ENCODE measurements at regions not wholly inside any gene's neighbourhood (a gene's known extent, or its start where the extent isn't known, plus 50 kb on each side); places are given as distances from the start of the nearest gene placed in this dataset.

GRCh38 chr4:11608992-11609391 lies 180.3 kb upstream of the HS3ST1 start:
- Histone ChIP-seq H3K9ac (ENCODE audit: insufficient read length, low read depth) (no peak overlapping the region), H3K36me3 (ENCODE audit: insufficient read depth, insufficient read length, low read length) (no peaks in the 10 kb centered on the region), H3K27me3 (ENCODE audit: insufficient read depth, insufficient read length) (no peaks in the 10 kb centered on the region), H3K9me3 (ENCODE audit: insufficient read depth, low read length) (no peaks in the 10 kb centered on the region; the same call in 1 of the 2 replicates), H3K4me1 (ENCODE audit: insufficient read depth, insufficient read length) (no peaks in the 10 kb centered on the region), H3K4me3 (ENCODE audit: insufficient read length, low read depth) (no peak overlapping the region)
- DNase-seq (ENCODE audit: low read depth, low spot score): no peak
- no peak for TF ChIP-seq ZNF274 (IDR thresholded peaks at IDR 0.05; ENCODE audit: low read depth, low read length)
- TF ChIP-seq SUZ12 (IDR thresholded peaks at IDR 0.05; ENCODE audit: extremely low read depth, insufficient read depth, insufficient read length): no peak
- no peak for TF ChIP-seq YY1 (IDR thresholded peaks at IDR 0.05; ENCODE audit: insufficient read depth, insufficient read length)

GRCh38 chr4:11606078-11606477 lies 177.4 kb upstream of the HS3ST1 start:
- no peaks in the 10 kb centered on the region for H3K27me3 ChIP-seq (ENCODE audit: insufficient read depth, insufficient read length)
- H3K4me1 ChIP-seq (ENCODE audit: insufficient read depth, insufficient read length): no peaks in the 10 kb centered on the region
- no peak for DNase-seq (ENCODE audit: low read depth, low spot score)
- no peaks in the 10 kb centered on the region; the same call in 1 of the 2 replicates for H3K9me3 ChIP-seq (ENCODE audit: insufficient read depth, low read length)
- TF ChIP-seq SUZ12 (IDR thresholded peaks at IDR 0.05; ENCODE audit: extremely low read depth, insufficient read depth, insufficient read length) (no peak), YY1 (IDR thresholded peaks at IDR 0.05; ENCODE audit: insufficient read depth, insufficient read length) (no peak), ZNF274 (IDR thresholded peaks at IDR 0.05; ENCODE audit: low read depth, low read length) (no peak)
- no peak overlapping the region for H3K4me3 ChIP-seq (ENCODE audit: insufficient read length, low read depth)
- no peak overlapping the region for H3K9ac ChIP-seq (ENCODE audit: insufficient read length, low read depth)
- no peaks in the 10 kb centered on the region for H3K36me3 ChIP-seq (ENCODE audit: insufficient read depth, insufficient read length, low read length)

GRCh38 chr4:11605597-11605996 lies 176.9 kb upstream of the HS3ST1 start:
- no peak for DNase-seq (ENCODE audit: low read depth, low spot score)
- no peak for TF ChIP-seq SUZ12 (IDR thresholded peaks at IDR 0.05; ENCODE audit: extremely low read depth, insufficient read depth, insufficient read length)
- TF ChIP-seq YY1 (IDR thresholded peaks at IDR 0.05; ENCODE audit: insufficient read depth, insufficient read length): no peak
- TF ChIP-seq ZNF274 (IDR thresholded peaks at IDR 0.05; ENCODE audit: low read depth, low read length): no peak

GRCh38 chr4:11604821-11605220 lies 176.1 kb upstream of the HS3ST1 start:
- Histone ChIP-seq H3K4me1 (ENCODE audit: insufficient read depth, insufficient read length) (no peaks in the 10 kb centered on the region), H3K4me3 (ENCODE audit: insufficient read length, low read depth) (no peak overlapping the region), H3K9ac (ENCODE audit: insufficient read length, low read depth) (no peak overlapping the region), H3K36me3 (ENCODE audit: insufficient read depth, insufficient read length, low read length) (no peaks in the 10 kb centered on the region), H3K27me3 (ENCODE audit: insufficient read depth, insufficient read length) (no peaks in the 10 kb centered on the region), H3K9me3 (ENCODE audit: insufficient read depth, low read length) (no peaks in the 10 kb centered on the region; the same call in 1 of the 2 replicates)
- TF ChIP-seq SUZ12 (IDR thresholded peaks at IDR 0.05; ENCODE audit: extremely low read depth, insufficient read depth, insufficient read length): no peak
- TF ChIP-seq ZNF274 (IDR thresholded peaks at IDR 0.05; ENCODE audit: low read depth, low read length): no peak
- no peak for TF ChIP-seq YY1 (IDR thresholded peaks at IDR 0.05; ENCODE audit: insufficient read depth, insufficient read length)
- DNase-seq (ENCODE audit: low read depth, low spot score): no peak

More at GRCh38 chr4:11605597-11605996, 176.9 kb upstream of the HS3ST1 start:
- Histone ChIP-seq H3K4me3 (ENCODE audit: insufficient read length, low read depth) (no peak overlapping the region), H3K9ac (ENCODE audit: insufficient read length, low read depth) (no peak overlapping the region), H3K9me3 (ENCODE audit: insufficient read depth, low read length) (no peaks in the 10 kb centered on the region; the same call in 1 of the 2 replicates), H3K27me3 (ENCODE audit: insufficient read depth, insufficient read length) (no peaks in the 10 kb centered on the region), H3K36me3 (ENCODE audit: insufficient read depth, insufficient read length, low read length) (no peaks in the 10 kb centered on the region), H3K4me1 (ENCODE audit: insufficient read depth, insufficient read length) (no peaks in the 10 kb centered on the region)

- H3K9ac ChIP-seq (ENCODE audit: insufficient read length, low read depth): no peak overlapping the region
- H3K9me3 ChIP-seq (ENCODE audit: insufficient read depth, low read length): no peaks in the 10 kb centered on the region; the same call in 1 of the 2 replicates
- H3K36me3 ChIP-seq (ENCODE audit: insufficient read depth, insufficient read length, low read length): no peaks in the 10 kb centered on the region
- TF ChIP-seq ZNF274 (IDR thresholded peaks at IDR 0.05; ENCODE audit: low read depth, low read length): no peak
- TF ChIP-seq YY1 (IDR thresholded peaks at IDR 0.05; ENCODE audit: insufficient read depth, insufficient read length): no peak
- no peak for TF ChIP-seq SUZ12 (IDR thresholded peaks at IDR 0.05; ENCODE audit: extremely low read depth, insufficient read depth, insufficient read length)
- no peak for DNase-seq (ENCODE audit: low read depth, low spot score)
- no peaks in the 10 kb centered on the region for H3K27me3 ChIP-seq (ENCODE audit: insufficient read depth, insufficient read length)
- no peaks in the 10 kb centered on the region for H3K4me1 ChIP-seq (ENCODE audit: insufficient read depth, insufficient read length)
- H3K4me3 ChIP-seq (ENCODE audit: insufficient read length, low read depth): no peak overlapping the region
These were observed 175.0 kb upstream of the HS3ST1 start for GRCh38 chr4:11603591-11604194.

GRCh38 chr4:11602606-11603340 lies 174.1 kb upstream of the HS3ST1 start:
- H3K27me3 ChIP-seq (ENCODE audit: insufficient read depth, insufficient read length): no peaks in the 10 kb centered on the region
- H3K9ac ChIP-seq (ENCODE audit: insufficient read length, low read depth): no peak overlapping the region
- TF ChIP-seq SUZ12 (IDR thresholded peaks at IDR 0.05; ENCODE audit: extremely low read depth, insufficient read depth, insufficient read length) (no peak), YY1 (IDR thresholded peaks at IDR 0.05; ENCODE audit: insufficient read depth, insufficient read length) (no peak), ZNF274 (IDR thresholded peaks at IDR 0.05; ENCODE audit: low read depth, low read length) (no peak)
- H3K4me1 ChIP-seq (ENCODE audit: insufficient read depth, insufficient read length): no peaks in the 10 kb centered on the region
- no peaks in the 10 kb centered on the region for H3K9me3 ChIP-seq (ENCODE audit: insufficient read depth, low read length)
- DNase-seq (ENCODE audit: low read depth, low spot score): no peak
- no peak overlapping the region for H3K4me3 ChIP-seq (ENCODE audit: insufficient read length, low read depth)
- H3K36me3 ChIP-seq (ENCODE audit: insufficient read depth, insufficient read length, low read length): no peaks in the 10 kb centered on the region

GRCh38 chr4:11599064-11599463 lies 170.4 kb upstream of the HS3ST1 start:
- no peaks in the 10 kb centered on the region for H3K4me1 ChIP-seq (ENCODE audit: insufficient read depth, insufficient read length)
- no peak overlapping the region for H3K9ac ChIP-seq (ENCODE audit: insufficient read length, low read depth)
- no peaks in the 10 kb centered on the region for H3K27me3 ChIP-seq (ENCODE audit: insufficient read depth, insufficient read length)
- DNase-seq (ENCODE audit: low read depth, low spot score): no peak
- H3K36me3 ChIP-seq (ENCODE audit: insufficient read depth, insufficient read length, low read length): no peaks in the 10 kb centered on the region
- H3K4me3 ChIP-seq (ENCODE audit: insufficient read length, low read depth): no peak overlapping the region
- no peak for TF ChIP-seq SUZ12 (IDR thresholded peaks at IDR 0.05; ENCODE audit: extremely low read depth, insufficient read depth, insufficient read length)
- no peak for TF ChIP-seq ZNF274 (IDR thresholded peaks at IDR 0.05; ENCODE audit: low read depth, low read length)
- no peak for TF ChIP-seq YY1 (IDR thresholded peaks at IDR 0.05; ENCODE audit: insufficient read depth, insufficient read length)
- no peaks in the 10 kb centered on the region for H3K9me3 ChIP-seq (ENCODE audit: insufficient read depth, low read length)

Data from NT2/D1 (cell line).